ENCODE measurements at regions not wholly inside any gene's neighbourhood (a gene's known extent, or its start where the extent isn't known, plus 50 kb on each side); places are given as distances from the start of the nearest gene placed in this dataset.

- TF ChIP-seq CTCF (IDR thresholded peaks at IDR 0.05; ENCODE audit: poor library complexity), result no peak
- TF ChIP-seq EZH2 (IDR thresholded peaks at IDR 0.05; ENCODE audit: borderline replicate concordance), result no peak
- TF ChIP-seq EZH2phosphoT487 (IDR thresholded peaks at IDR 0.05; ENCODE audit: low read depth, severe bottlenecking, unreplicated experiment), result no peak
These were observed 55.0 kb upstream of the TBXT start for GRCh38 chr6:166222631-166223030.
